Middle frontal gyrus (tissue), 1 donor: ENCODE measurements at regions not wholly inside any gene's neighbourhood (a gene's known extent, or its start where the extent isn't known, plus 50 kb on each side); places are given as distances from the start of the nearest gene placed in this dataset.

Source experiments
- DNase-seq: peaks from one replicate; pipeline ENCODE4 v3.0.0-alpha.2; 2015; ENCODE audit warnings: low spot score; ENCODE audit errors: extremely low spot score

GRCh38 chr2:175568109-175568730, 386.7 kb upstream of the ATP5MC3 start:
- DNase-seq, result no peak

GRCh38 chr2:175567435-175568061, 386.0 kb upstream of the ATP5MC3 start:
- DNase-seq, result no peak

GRCh38 chr2:175560521-175561169, 379.1 kb upstream of the ATP5MC3 start:
- no peak for DNase-seq

GRCh38 chr2:175559613-175560012, 378.1 kb upstream of the ATP5MC3 start:
- no peak for DNase-seq

- DNase-seq, result no peak
Observed at GRCh38 chr2:175557810-175558377, 376.4 kb upstream of the ATP5MC3 start.

- no peak for DNase-seq
Observed at GRCh38 chr2:175553910-175554309, 372.4 kb upstream of the ATP5MC3 start.

GRCh38 chr2:175552902-175553301, 371.4 kb upstream of the ATP5MC3 start:
- no peak for DNase-seq

- no peak for DNase-seq
Observed at GRCh38 chr2:175540421-175540820, 358.9 kb upstream of the ATP5MC3 start.

- DNase-seq, result no peak
Observed at GRCh38 chr2:175539122-175539521, 357.6 kb upstream of the ATP5MC3 start.

- DNase-seq, result no peak
Observed at GRCh38 chr2:175536059-175536458, 354.5 kb upstream of the ATP5MC3 start.

GRCh38 chr2:175535631-175536030, 354.1 kb upstream of the ATP5MC3 start:
- DNase-seq, result no peak

- no peak for DNase-seq
Observed at GRCh38 chr2:175525975-175526374, 344.5 kb upstream of the ATP5MC3 start.

- no peak for DNase-seq
Observed at GRCh38 chr2:175523001-175523400, 341.5 kb upstream of the ATP5MC3 start.

GRCh38 chr2:175518206-175518605, 336.7 kb upstream of the ATP5MC3 start:
- no peak for DNase-seq

GRCh38 chr2:175516555-175516954, 335.0 kb upstream of the ATP5MC3 start:
- DNase-seq, result no peak

- no peak for DNase-seq
Observed at GRCh38 chr2:175500255-175500654, 318.7 kb upstream of the ATP5MC3 start.

GRCh38 chr2:175490360-175490791, 308.9 kb upstream of the ATP5MC3 start:
- no peak for DNase-seq

- DNase-seq, result no peak
Observed at GRCh38 chr2:175478096-175478768, 296.7 kb upstream of the ATP5MC3 start.

GRCh38 chr2:175476948-175477347, 295.4 kb upstream of the ATP5MC3 start:
- no peak for DNase-seq

- no peak for DNase-seq
Observed at GRCh38 chr2:175476374-175476773, 294.9 kb upstream of the ATP5MC3 start.

GRCh38 chr2:175475130-175475529, 293.6 kb upstream of the ATP5MC3 start:
- DNase-seq, result no peak
